H1 (cell line): ENCODE measurements at regions not wholly inside any gene's neighbourhood (a gene's known extent, or its start where the extent isn't known, plus 50 kb on each side); places are given as distances from the start of the nearest gene placed in this dataset.

Experiments
- CTBP2 ChIP-seq: IDR thresholded peaks from 2 replicates; pipeline ENCODE4 v1.7.0; 2011; ENCODE audit warnings: borderline replicate concordance, mild to moderate bottlenecking, moderate library complexity, mixed read lengths, low read length; ENCODE audit not compliant: insufficient read depth, insufficient read length
- NANOG ChIP-seq: IDR thresholded peaks from 2 replicates; pipeline ENCODE4 v1.6.1; 2011; ENCODE audit warnings: low read length, low read depth, mild to moderate bottlenecking, inconsistent platforms; ENCODE audit not compliant: insufficient read depth, poor library complexity, severe bottlenecking

- no peak for TF ChIP-seq CTBP2
- no peak for TF ChIP-seq NANOG
Measured at GRCh38 chr14:25904446-25904845, 693.4 kb downstream of the NOVA1 start (continued).
